Activated CD8-positive, alpha-beta T cell treated with anti-CD3 and anti-CD28 coated beads, Interleukin-2, amount 10 ng/mL, durations not matched to agents 7 days and 5 days (primary cell): ENCODE measurements at regions not wholly inside any gene's neighbourhood (a gene's known extent, or its start where the extent isn't known, plus 50 kb on each side); places are given as distances from the start of the nearest gene placed in this dataset.
"Not testable (repeated sequence)": the region's sequence is repeated elsewhere in the genome, so short reads cannot be mapped to it uniquely, and the experiment has no call there.

ENCODE experiments used
- ATAC-seq: fragments of 150-1000 bp; cut with Tn5 transposase; one replicate; pipeline ENCODE4 v1.10.0; 2021; ENCODE audit warnings: moderate library complexity
- CTCF ChIA-PET: fragments of 350-600 bp; sonication (Branson Sonifier 250); formaldehyde crosslinking; loops from one replicate; lab custom pipeline; 2021; ENCODE audit warnings: antibody characterized with exemption; lab: Charles Lee
- POLR2A ChIA-PET: fragments of 350-600 bp; sonication (Branson Sonifier 250); formaldehyde crosslinking; loops from one replicate; lab custom pipeline; 2021; ENCODE audit warnings: antibody characterized with exemption; lab: Charles Lee
- DNase-seq: peaks from one replicate; pipeline ENCODE4 v3.0.0-alpha.2; 2020
- H3K27ac Mint-ChIP-seq: one replicate; pipeline ENCODE4 v1.8.0; 2021; ENCODE audit warnings: mild to moderate bottlenecking, mixed read lengths
- H3K27me3 Mint-ChIP-seq: one replicate; pipeline ENCODE4 v1.8.0; 2021; ENCODE audit warnings: low read depth, mixed read lengths
- H3K36me3 Mint-ChIP-seq: one replicate; pipeline ENCODE4 v1.8.0; 2021; ENCODE audit warnings: low read depth, mixed read lengths
- H3K4me1 Mint-ChIP-seq: one replicate; pipeline ENCODE4 v1.8.0; 2021; ENCODE audit warnings: low read depth, mixed read lengths
- H3K4me3 Mint-ChIP-seq: one replicate; pipeline ENCODE4 v1.8.0; 2021; ENCODE audit warnings: mild to moderate bottlenecking, mixed read lengths
- H3K9me3 Mint-ChIP-seq: one replicate; pipeline ENCODE4 v1.8.0; 2022; ENCODE audit warnings: mixed read lengths; ENCODE audit not compliant: insufficient read depth

GRCh38 chr3:20380295-20380694 is 194.3 kb upstream of the SGO1 start:
- Mint-ChIP-seq H3K27me3 (no peaks in the 10 kb centered on the region), H3K9me3 (no peaks in the 10 kb centered on the region), H3K36me3 (no peaks in the 10 kb centered on the region), H3K27ac (no peak overlapping the region), H3K4me3 (no peak overlapping the region), H3K4me1 (no peaks in the 10 kb centered on the region)
- ATAC-seq (no peak), DNase-seq (no peak)
- ChIA-PET CTCF (no interaction called here), POLR2A (no interaction called here)

- H3K36me3 Mint-ChIP-seq = no peaks in the 10 kb centered on the region
- H3K4me1 Mint-ChIP-seq = no peaks in the 10 kb centered on the region
- ChIA-PET CTCF (no interaction called here), POLR2A (no interaction called here)
- no peak for ATAC-seq
- H3K9me3 Mint-ChIP-seq = no peaks in the 10 kb centered on the region
- H3K27ac Mint-ChIP-seq = no peak overlapping the region
- DNase-seq = no peak
- no peak overlapping the region for H3K4me3 Mint-ChIP-seq
- no peaks in the 10 kb centered on the region for H3K27me3 Mint-ChIP-seq
These were observed 192.3 kb upstream of the SGO1 start for GRCh38 chr3:20378315-20378714.

GRCh38 chr3:20376665-20377217 is 190.7 kb upstream of the SGO1 start:
- no peak overlapping the region for H3K4me3 Mint-ChIP-seq
- H3K36me3 Mint-ChIP-seq = no peaks in the 10 kb centered on the region
- POLR2A ChIA-PET = no interaction called here
- no peaks in the 10 kb centered on the region for H3K9me3 Mint-ChIP-seq
- H3K4me1 Mint-ChIP-seq = no peaks in the 10 kb centered on the region
- no peak overlapping the region for H3K27ac Mint-ChIP-seq
- no peaks in the 10 kb centered on the region for H3K27me3 Mint-ChIP-seq
- ATAC-seq (no peak), DNase-seq (no peak)
- CTCF ChIA-PET = no interaction called here

- H3K27ac Mint-ChIP-seq = no peak overlapping the region
- no peak overlapping the region for H3K4me3 Mint-ChIP-seq
- H3K36me3 Mint-ChIP-seq = no peaks in the 10 kb centered on the region
- ATAC-seq (no peak), DNase-seq (no peak)
- CTCF ChIA-PET = no interaction called here
- H3K4me1 Mint-ChIP-seq = no peaks in the 10 kb centered on the region
- POLR2A ChIA-PET = no interaction called here
- H3K9me3 Mint-ChIP-seq = no peaks in the 10 kb centered on the region
- no peaks in the 10 kb centered on the region for H3K27me3 Mint-ChIP-seq
These were observed 189.3 kb upstream of the SGO1 start for GRCh38 chr3:20375302-20375701.

- H3K27me3 Mint-ChIP-seq, CTCF ChIA-PET, H3K36me3 Mint-ChIP-seq, H3K4me1 Mint-ChIP-seq, H3K9me3 Mint-ChIP-seq, H3K4me3 Mint-ChIP-seq, H3K27ac Mint-ChIP-seq, POLR2A ChIA-PET, ATAC-seq, DNase-seq: not testable (repeated sequence)
These were observed 184.5 kb upstream of the SGO1 start for GRCh38 chr3:20370273-20371063.

- POLR2A ChIA-PET = no interaction called here
- CTCF ChIA-PET = no interaction called here
- H3K27ac Mint-ChIP-seq = no peak overlapping the region
- ATAC-seq (no peak), DNase-seq (no peak)
- no peaks in the 10 kb centered on the region for H3K27me3 Mint-ChIP-seq
- H3K36me3 Mint-ChIP-seq = no peaks in the 10 kb centered on the region
- H3K4me1 Mint-ChIP-seq = no peaks in the 10 kb centered on the region
- H3K9me3 Mint-ChIP-seq = peaks cover 4% of the 10 kb centered on the region
- H3K4me3 Mint-ChIP-seq = no peak overlapping the region
These were observed 175.0 kb upstream of the SGO1 start for GRCh38 chr3:20361000-20361399.

GRCh38 chr3:20353286-20353685 is 167.3 kb upstream of the SGO1 start:
- POLR2A ChIA-PET = no interaction called here
- H3K27me3 Mint-ChIP-seq = no peaks in the 10 kb centered on the region
- CTCF ChIA-PET = no interaction called here
- DNase-seq (no peak), ATAC-seq (no peak)
- H3K4me1 Mint-ChIP-seq = no peaks in the 10 kb centered on the region
- no peaks in the 10 kb centered on the region for H3K9me3 Mint-ChIP-seq
- H3K27ac Mint-ChIP-seq = no peak overlapping the region
- H3K36me3 Mint-ChIP-seq = no peaks in the 10 kb centered on the region
- no peak overlapping the region for H3K4me3 Mint-ChIP-seq

GRCh38 chr3:20352546-20353179 is 166.7 kb upstream of the SGO1 start:
- ChIA-PET POLR2A (no interaction called here), CTCF (no interaction called here)
- H3K27ac Mint-ChIP-seq = no peak overlapping the region
- H3K36me3 Mint-ChIP-seq = no peaks in the 10 kb centered on the region
- DNase-seq = no peak
- ATAC-seq = no peak
- no peaks in the 10 kb centered on the region for H3K9me3 Mint-ChIP-seq
- H3K4me3 Mint-ChIP-seq = no peak overlapping the region
- no peaks in the 10 kb centered on the region for H3K27me3 Mint-ChIP-seq
- no peaks in the 10 kb centered on the region for H3K4me1 Mint-ChIP-seq

GRCh38 chr3:20350449-20350848 is 164.4 kb upstream of the SGO1 start:
- DNase-seq = no peak
- Mint-ChIP-seq H3K27ac (no peak overlapping the region), H3K9me3 (no peaks in the 10 kb centered on the region), H3K36me3 (no peaks in the 10 kb centered on the region), H3K4me1 (no peaks in the 10 kb centered on the region), H3K4me3 (no peak overlapping the region), H3K27me3 (no peaks in the 10 kb centered on the region)
- ChIA-PET CTCF (no interaction called here), POLR2A (no interaction called here)
- ATAC-seq = no peak

GRCh38 chr3:20346916-20347315 is 160.9 kb upstream of the SGO1 start:
- H3K27me3 Mint-ChIP-seq = no peaks in the 10 kb centered on the region
- H3K9me3 Mint-ChIP-seq = no peaks in the 10 kb centered on the region
- no peak for ATAC-seq
- POLR2A ChIA-PET = no interaction called here
- H3K4me3 Mint-ChIP-seq = no peak overlapping the region
- DNase-seq = no peak
- H3K4me1 Mint-ChIP-seq = no peaks in the 10 kb centered on the region
- H3K36me3 Mint-ChIP-seq = no peaks in the 10 kb centered on the region
- CTCF ChIA-PET = no interaction called here
- no peak overlapping the region for H3K27ac Mint-ChIP-seq

- Mint-ChIP-seq H3K27ac (no peak overlapping the region), H3K27me3 (no peaks in the 10 kb centered on the region), H3K9me3 (no peaks in the 10 kb centered on the region), H3K4me3 (no peak overlapping the region), H3K36me3 (no peaks in the 10 kb centered on the region), H3K4me1 (no peaks in the 10 kb centered on the region)
- POLR2A ChIA-PET = no interaction called here
- ATAC-seq (no peak), DNase-seq (no peak)
- CTCF ChIA-PET = no interaction called here
These were observed 160.4 kb upstream of the SGO1 start for GRCh38 chr3:20346369-20346768.

GRCh38 chr3:20344400-20344959 is 158.5 kb upstream of the SGO1 start:
- ATAC-seq = no peak
- Mint-ChIP-seq H3K36me3 (no peaks in the 10 kb centered on the region), H3K27me3 (no peaks in the 10 kb centered on the region), H3K27ac (no peak overlapping the region), H3K4me1 (no peaks in the 10 kb centered on the region), H3K4me3 (no peak overlapping the region), H3K9me3 (no peaks in the 10 kb centered on the region)
- POLR2A ChIA-PET = no interaction called here
- CTCF ChIA-PET = no interaction called here
- no peak for DNase-seq
